Subcutaneous abdominal adipose tissue (tissue), 5 donors: ENCODE measurements at regions not wholly inside any gene's neighbourhood (a gene's known extent, or its start where the extent isn't known, plus 50 kb on each side); places are given as distances from the start of the nearest gene placed in this dataset.

Experiments used
- H3K27ac ChIP-seq: one replicate; pipeline ENCODE4 v1.7.0; 2013; ENCODE audit warnings: low read depth, mild to moderate bottlenecking, inconsistent platforms, low read length, moderate library complexity
- H3K27me3 ChIP-seq, 5 donors: one replicate each; pipeline ENCODE4 v1.7.0; 2013; ENCODE audit warnings: low read length in 5 of 5, inconsistent platforms in 1 of 5; ENCODE audit not compliant: control insufficient read depth in 5 of 5, insufficient read depth in 4 of 5
- H3K36me3 ChIP-seq, 5 donors: one replicate each; pipeline ENCODE4 v1.7.0; 2013; ENCODE audit warnings: low read length in 5 of 5; ENCODE audit not compliant: control insufficient read depth in 5 of 5, insufficient read depth in 5 of 5
- H3K4me1 ChIP-seq, 5 donors: one replicate each; pipeline ENCODE4 v1.7.0; 2013; ENCODE audit warnings: low read length in 5 of 5, mild to moderate bottlenecking in 3 of 5, moderate library complexity in 1 of 5; ENCODE audit not compliant: control insufficient read depth in 5 of 5, insufficient read depth in 5 of 5
- H3K4me3 ChIP-seq, 5 donors: one replicate each; pipeline ENCODE4 v1.7.0; 2013; ENCODE audit warnings: low read length in 5 of 5, low read depth in 1 of 5
- H3K9ac ChIP-seq, 5 donors: one replicate each; pipeline ENCODE4 v1.7.0; 2013; ENCODE audit warnings: low read length in 5 of 5, mild to moderate bottlenecking in 4 of 5, moderate library complexity in 3 of 5
- H3K9me3 ChIP-seq, 5 donors: one replicate each; pipeline ENCODE4 v1.7.0; 2013; ENCODE audit warnings: low read length in 5 of 5; ENCODE audit not compliant: control insufficient read depth in 5 of 5
- donor health status: healthy.
- donor health status: healthy.
- donor health status: healthy.
- donor health status: healthy.
- donor health status: healthy.

DNA sequence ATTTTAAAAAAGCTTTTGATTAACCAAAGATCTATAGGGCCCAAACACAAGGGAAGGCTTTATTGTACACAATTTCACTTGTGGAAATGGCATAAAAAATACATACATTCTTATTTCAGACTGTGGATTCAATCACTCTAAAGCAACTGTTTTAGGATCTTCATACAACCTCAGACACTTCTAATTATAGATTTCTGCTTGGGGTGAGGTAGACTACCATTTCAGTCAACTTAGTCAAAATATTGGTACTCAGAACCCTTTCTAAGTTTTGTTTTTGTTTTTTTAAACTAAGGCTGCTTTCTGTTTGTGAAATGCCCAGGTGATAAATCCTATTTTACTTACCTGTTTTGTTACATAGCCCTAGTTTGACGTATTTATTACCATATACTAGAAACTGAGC lies 284.5 kb upstream of the RASA1 start:
- Histone ChIP-seq H3K27me3 (no peaks in the 10 kb centered on the region), H3K27ac (no peak overlapping the region), H3K9me3 (no peaks in the 10 kb centered on the region), H3K9ac (no peak overlapping the region), H3K4me1 (no peaks in the 10 kb centered on the region), H3K36me3 (no peaks in the 10 kb centered on the region), H3K4me3 (no peak overlapping the region)

DNA sequence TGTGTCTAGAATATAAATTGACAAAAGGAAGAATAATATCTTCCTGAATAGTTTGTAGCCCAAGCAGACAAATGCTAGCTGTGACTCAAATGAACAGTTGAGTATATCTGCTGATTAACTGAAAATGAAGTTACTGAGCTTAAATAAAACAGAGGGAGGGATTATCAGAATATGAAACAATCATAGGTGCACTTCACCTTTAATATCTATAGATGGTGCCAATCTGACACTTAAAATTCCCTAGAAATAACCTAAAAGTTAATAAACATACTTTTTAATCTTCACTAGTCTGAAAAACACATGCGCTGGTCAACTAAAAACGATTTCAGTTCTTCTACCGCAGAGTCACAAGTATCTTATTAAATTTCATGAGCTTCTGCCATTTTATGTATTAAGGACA lies 280.8 kb upstream of the RASA1 start:
- H3K9ac ChIP-seq, result no peak overlapping the region
- H3K36me3 ChIP-seq, result no peaks in the 10 kb centered on the region
- H3K4me1 ChIP-seq, result no peaks in the 10 kb centered on the region
- no peak overlapping the region for H3K4me3 ChIP-seq
- no peaks in the 10 kb centered on the region for H3K9me3 ChIP-seq
- H3K27ac ChIP-seq, result no peak overlapping the region
- H3K27me3 ChIP-seq, result no peaks in the 10 kb centered on the region

DNA sequence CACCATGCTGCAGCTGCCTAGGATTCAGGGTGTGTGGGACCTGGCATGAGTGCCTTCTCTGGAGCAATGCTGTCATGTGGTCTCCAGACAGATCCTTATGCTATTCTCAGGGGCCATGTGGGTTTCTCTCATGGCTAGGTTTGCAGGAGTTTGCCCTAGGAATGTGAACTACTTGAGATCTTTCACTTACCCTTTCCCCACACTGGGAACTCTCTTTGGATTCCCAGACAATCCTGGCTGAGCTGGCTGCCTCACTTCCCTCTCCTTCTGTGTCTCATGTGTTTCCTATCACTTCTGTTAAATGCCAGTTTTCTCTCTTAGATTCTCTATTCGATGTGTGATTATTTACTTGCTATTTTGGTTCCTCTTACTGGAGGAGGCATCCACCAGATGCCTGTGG lies 270.2 kb upstream of the RASA1 start:
- Histone ChIP-seq H3K4me3 (no peak overlapping the region), H3K4me1 (peaks cover 0 to 5% (median 3%) of the 10 kb centered on the region in 5 donors), H3K9ac (no peak overlapping the region), H3K27me3 (no peaks in the 10 kb centered on the region), H3K27ac (no peak overlapping the region), H3K9me3 (peaks cover 0 to 3% (median 0%) of the 10 kb centered on the region in 5 donors), H3K36me3 (no peaks in the 10 kb centered on the region)

DNA sequence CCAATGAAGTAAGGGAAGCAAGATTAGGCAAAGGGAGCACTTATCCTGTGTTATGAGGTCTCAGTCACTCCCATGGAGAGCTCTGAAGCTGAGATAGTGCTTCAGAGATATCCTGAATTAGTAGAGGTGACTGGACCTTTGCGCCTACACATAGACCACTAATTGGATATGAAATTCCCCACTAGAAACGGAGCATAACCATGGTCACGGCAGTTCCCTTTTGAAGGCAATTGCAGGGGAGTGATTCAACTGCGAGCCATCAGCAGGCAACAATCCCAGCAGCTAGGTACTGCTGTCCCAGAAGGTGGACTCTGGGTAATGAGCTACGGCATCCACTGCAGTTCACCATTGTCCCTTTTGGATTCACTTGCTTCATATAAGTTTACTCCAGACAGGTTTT lies 267.7 kb upstream of the RASA1 start:
- Histone ChIP-seq H3K36me3 (no peaks in the 10 kb centered on the region), H3K9me3 (peaks cover 0 to 3% (median 0%) of the 10 kb centered on the region in 5 donors), H3K4me1 (peaks cover 0 to 5% (median 3%) of the 10 kb centered on the region in 5 donors), H3K4me3 (no peak overlapping the region), H3K27me3 (no peaks in the 10 kb centered on the region), H3K9ac (no peak overlapping the region), H3K27ac (no peak overlapping the region)

DNA sequence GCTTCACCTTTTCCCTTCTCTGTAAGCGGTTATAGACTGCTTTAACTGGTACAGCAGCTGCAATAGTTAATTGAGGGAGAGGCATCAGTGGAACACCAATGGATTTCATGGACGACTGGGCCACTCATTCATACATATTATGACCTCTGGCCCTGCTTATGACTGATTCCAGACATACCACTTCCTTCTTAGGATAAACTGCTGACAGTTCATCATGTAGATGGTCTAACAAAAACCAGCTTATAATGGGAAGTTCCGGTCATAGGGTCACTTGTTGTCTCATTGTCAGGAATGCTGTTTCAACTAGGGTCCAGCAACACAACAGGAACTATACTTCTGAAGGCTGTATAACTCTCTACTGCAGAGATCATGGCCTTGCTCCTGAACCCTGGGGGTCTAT lies 265.2 kb upstream of the RASA1 start:
- no peak overlapping the region for H3K9ac ChIP-seq
- no peak overlapping the region for H3K4me3 ChIP-seq
- no peak overlapping the region for H3K27ac ChIP-seq
- H3K27me3 ChIP-seq, result no peaks in the 10 kb centered on the region
- H3K36me3 ChIP-seq, result no peaks in the 10 kb centered on the region
- no peaks in the 10 kb centered on the region for H3K9me3 ChIP-seq
- peaks cover 0 to 2% (median 0%) of the 10 kb centered on the region in 5 donors for H3K4me1 ChIP-seq

DNA sequence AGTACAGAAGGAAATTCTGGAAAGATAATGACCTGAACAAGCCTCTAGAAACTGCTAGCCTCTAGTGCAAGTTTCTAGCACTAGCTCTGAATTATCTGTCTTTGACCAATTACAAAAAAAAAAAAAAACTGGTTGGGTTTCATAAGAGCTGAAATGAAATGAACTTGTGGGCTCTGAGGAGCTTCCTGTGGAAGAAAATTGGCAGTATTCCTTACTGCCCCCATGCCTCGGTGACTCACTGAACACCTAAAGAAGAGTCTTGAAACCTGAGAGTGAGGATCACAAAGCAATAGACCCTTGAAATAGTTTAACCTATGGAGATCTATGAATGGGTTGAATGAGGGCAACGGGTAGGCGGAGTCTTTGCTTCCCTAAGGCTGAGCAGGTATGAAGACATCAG lies 263.6 kb upstream of the RASA1 start:
- Histone ChIP-seq H3K4me3 (no peak overlapping the region), H3K36me3 (no peaks in the 10 kb centered on the region), H3K27me3 (no peaks in the 10 kb centered on the region), H3K9ac (no peak overlapping the region), H3K4me1 (no peaks in the 10 kb centered on the region), H3K9me3 (no peaks in the 10 kb centered on the region), H3K27ac (no peak overlapping the region)

DNA sequence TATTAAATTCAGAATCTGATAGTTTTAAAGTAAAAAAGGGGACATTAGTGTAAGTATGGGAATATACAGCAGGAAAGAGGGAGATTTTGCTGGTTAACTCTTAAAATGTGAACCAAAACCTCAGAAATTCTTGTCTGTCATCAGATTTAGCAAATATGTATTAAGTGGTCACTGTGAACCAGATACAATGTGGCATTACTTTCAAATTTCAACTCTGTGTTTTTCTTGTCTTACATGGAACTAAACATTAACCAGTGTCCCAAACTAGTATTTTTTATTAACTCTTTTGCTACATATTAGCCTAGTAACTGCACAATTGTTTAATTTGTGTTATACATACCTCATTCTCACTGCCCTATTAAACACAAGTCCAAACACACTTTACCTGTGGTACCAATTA lies 259.9 kb upstream of the RASA1 start:
- Histone ChIP-seq H3K9ac (no peak overlapping the region), H3K4me3 (no peak overlapping the region), H3K36me3 (no peaks in the 10 kb centered on the region), H3K4me1 (no peaks in the 10 kb centered on the region), H3K9me3 (no peaks in the 10 kb centered on the region), H3K27me3 (no peaks in the 10 kb centered on the region), H3K27ac (no peak overlapping the region)

DNA sequence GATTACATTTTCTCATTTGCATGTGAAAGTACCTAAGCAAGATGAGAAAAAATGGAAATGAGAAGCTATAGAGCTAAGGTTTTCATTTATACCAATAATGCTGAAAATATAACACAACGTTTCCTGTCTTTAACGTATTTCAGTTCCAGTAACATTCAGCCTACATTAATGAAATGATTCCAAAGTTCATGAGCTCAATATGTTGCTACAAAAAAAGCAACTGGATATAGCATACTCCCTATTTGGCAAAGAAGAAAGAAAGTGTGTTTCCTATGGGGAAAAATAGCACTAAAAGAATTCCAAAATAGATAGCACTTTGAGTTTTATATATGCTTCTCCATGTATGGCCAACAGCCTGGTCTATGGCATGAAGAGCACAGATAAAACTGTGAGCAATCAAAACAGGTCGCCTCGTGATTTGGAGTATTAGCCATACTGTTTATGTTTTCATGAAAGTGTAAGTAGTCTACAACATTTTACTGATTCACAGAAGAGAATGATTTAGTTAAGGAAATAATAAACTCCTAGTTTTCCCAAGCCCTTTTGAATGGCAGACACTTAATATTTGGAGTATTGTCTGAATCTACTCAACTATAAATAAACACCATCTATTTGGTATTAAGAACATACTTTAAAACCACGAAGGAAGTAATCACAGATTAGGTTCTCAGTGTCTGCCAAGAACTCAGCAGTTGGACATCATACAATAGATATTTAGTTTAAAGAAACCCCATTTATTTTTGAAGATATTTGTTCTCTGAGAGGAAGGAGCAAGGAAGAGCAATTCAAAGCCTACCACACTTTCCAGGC lies 258.7 kb upstream of the RASA1 start:
- no peak overlapping the region for H3K4me3 ChIP-seq
- H3K36me3 ChIP-seq, result no peaks in the 10 kb centered on the region
- H3K4me1 ChIP-seq, result no peaks in the 10 kb centered on the region
- no peak overlapping the region for H3K27ac ChIP-seq
- H3K27me3 ChIP-seq, result no peaks in the 10 kb centered on the region
- H3K9ac ChIP-seq, result no peak overlapping the region
- no peaks in the 10 kb centered on the region for H3K9me3 ChIP-seq

DNA sequence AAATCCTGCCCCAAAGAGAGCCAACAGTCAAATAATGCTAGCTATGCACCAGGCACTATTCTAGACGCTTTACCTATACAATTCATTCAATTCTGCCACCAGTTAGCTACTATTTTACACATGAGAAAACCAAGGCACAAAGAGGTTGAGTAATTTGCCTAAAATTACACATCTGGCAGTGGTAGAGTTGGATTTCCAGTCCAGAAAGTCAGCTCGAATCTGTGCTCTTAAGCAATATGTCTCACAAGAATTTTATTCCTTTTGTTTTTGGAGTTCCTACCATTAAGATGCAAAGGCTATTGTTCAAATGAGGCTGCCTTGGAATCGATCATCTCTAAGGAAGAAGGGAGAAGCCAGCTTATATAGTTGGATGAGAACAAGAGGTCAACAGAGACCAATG lies 256.9 kb upstream of the RASA1 start:
- Histone ChIP-seq H3K9me3 (no peaks in the 10 kb centered on the region), H3K4me3 (no peak overlapping the region), H3K27ac (no peak overlapping the region), H3K9ac (no peak overlapping the region), H3K4me1 (no peaks in the 10 kb centered on the region), H3K27me3 (no peaks in the 10 kb centered on the region), H3K36me3 (no peaks in the 10 kb centered on the region)

DNA sequence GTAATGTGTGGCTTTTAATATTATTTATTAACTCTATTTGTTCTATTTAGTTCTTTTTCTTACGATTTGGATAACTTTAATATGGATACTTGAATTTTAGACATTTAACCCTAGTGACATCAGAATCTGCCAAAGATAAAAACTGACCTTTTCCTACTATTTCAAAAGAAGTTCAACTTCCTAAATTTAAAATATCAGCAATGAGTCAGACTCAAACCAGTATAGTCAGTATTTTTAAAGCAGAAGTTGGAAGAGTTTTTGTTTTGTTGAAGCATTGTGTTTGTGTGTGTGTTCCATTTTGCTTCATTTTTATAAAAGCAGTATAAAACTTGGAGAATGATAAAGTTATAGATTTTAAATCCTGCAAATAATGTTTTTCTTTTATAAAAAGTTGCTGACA lies 251.8 kb upstream of the RASA1 start:
- H3K4me1 ChIP-seq, result peaks cover 2 to 12% (median 9%) of the 10 kb centered on the region in 5 donors
- H3K4me3 ChIP-seq, result no peak overlapping the region
- H3K9ac ChIP-seq, result no peak overlapping the region
- H3K9me3 ChIP-seq, result no peaks in the 10 kb centered on the region
- H3K36me3 ChIP-seq, result no peaks in the 10 kb centered on the region
- H3K27ac ChIP-seq, result no peak overlapping the region
- no peaks in the 10 kb centered on the region for H3K27me3 ChIP-seq
